RWPE1 (cell line): ENCODE measurements at regions not wholly inside any gene's neighbourhood (a gene's known extent, or its start where the extent isn't known, plus 50 kb on each side); places are given as distances from the start of the nearest gene placed in this dataset.

Experiments
- CTCF ChIA-PET: fragments of 350-600 bp; sonication (Branson Sonifier 250); formaldehyde crosslinking; extraction: SDS; loops from one replicate; lab custom pipeline; 2021; lab: Yijun Ruan, JAX
- POLR2A ChIA-PET: fragments of 400-600 bp; formaldehyde crosslinking; extraction: SDS; loops from one replicate; lab custom pipeline; 2020; ENCODE audit warnings: antibody characterized with exemption; ENCODE audit not compliant: low non-redundant PET; lab: Yijun Ruan, JAX
- DNase-seq: peaks from one replicate; pipeline ENCODE4 v3.0.0; 2012; ENCODE audit warnings: low spot score
- H3K27ac ChIP-seq: fragments of 450-650 bp; 2 replicates; pipeline ENCODE4 v1.5.1; 2017
- CTCF ChIP-seq: fragments of 450-650 bp; conservative IDR thresholded peaks from 2 replicates; pipeline ENCODE4 v1.5.1; 2017; ENCODE audit warnings: low read depth, mild to moderate bottlenecking

- H3K27ac ChIP-seq = no peak overlapping the region
- ChIA-PET POLR2A (no interaction called here), CTCF (interaction anchor here (0.6 kb wide), 2 partner anchors 17 to 71 kb away, joined by 3 to 5 read pairs; no protein-coding TSS in a partner anchor)
- TF ChIP-seq CTCF = no peak
- DNase-seq = peak; percentile 29
These were observed 118.9 kb upstream of the ZC3H11B start for GRCh38 chr1:219731771-219732170.

- POLR2A ChIA-PET = no interaction called here
- TF ChIP-seq CTCF = no peak
- DNase-seq = no peak
- H3K27ac ChIP-seq = no peak overlapping the region
- CTCF ChIA-PET = interaction anchor here (0.6 kb wide), 1 partner anchor 338 kb away, joined by 3 read pairs; no protein-coding TSS in a partner anchor
These were observed 113.8 kb upstream of the ZC3H11B start for GRCh38 chr1:219726480-219727272.

GRCh38 chr1:219724440-219724839, 111.5 kb upstream of the ZC3H11B start:
- CTCF ChIA-PET = interaction anchor here (1.3 kb wide), 1 partner anchor 88 kb away, joined by 3 read pairs; no protein-coding TSS in a partner anchor
- no peak for DNase-seq

GRCh38 chr1:219717536-219717935, 104.6 kb upstream of the ZC3H11B start:
- DNase-seq = no peak
- ChIA-PET POLR2A (no interaction called here), CTCF (no interaction called here)
- no peak for TF ChIP-seq CTCF
- no peak overlapping the region for H3K27ac ChIP-seq

More at GRCh38 chr1:219724440-219724839, 111.5 kb upstream of the ZC3H11B start:
- no peak overlapping the region for H3K27ac ChIP-seq
- POLR2A ChIA-PET = no interaction called here
- no peak for TF ChIP-seq CTCF

- no peak overlapping the region for H3K27ac ChIP-seq
- POLR2A ChIA-PET = no interaction called here
- CTCF ChIA-PET = no interaction called here
- no peak for TF ChIP-seq CTCF
- no peak for DNase-seq
These were observed 103.8 kb upstream of the ZC3H11B start for GRCh38 chr1:219716611-219717114.

GRCh38 chr1:219713981-219714381, 101.1 kb upstream of the ZC3H11B start:
- H3K27ac ChIP-seq = no peak overlapping the region
- CTCF ChIA-PET = no interaction called here
- no peak for DNase-seq
- TF ChIP-seq CTCF = no peak
- POLR2A ChIA-PET = no interaction called here
